Ascending aorta (tissue), 2 donors: ENCODE measurements at regions not wholly inside any gene's neighbourhood (a gene's known extent, or its start where the extent isn't known, plus 50 kb on each side); places are given as distances from the start of the nearest gene placed in this dataset.

Source experiments
- DNase-seq, 2 donors: peaks; one replicate each; pipeline ENCODE4 v3.0.0-alpha.2; 2019; ENCODE audit warnings: low spot score in 2 of 2
- H3K27ac ChIP-seq, 2 donors: fragments of 200-600 bp; sonication (generic); one replicate each; pipeline ENCODE4 v1.5.1; 2016 to 2017; ENCODE audit warnings: mild to moderate bottlenecking in 1 of 2
- H3K27me3 ChIP-seq: fragments of 200-600 bp; sonication (generic); one replicate; pipeline ENCODE4 v1.5.1; 2017
- H3K36me3 ChIP-seq, 2 donors: fragments of 200-600 bp; sonication (generic); one replicate each; pipeline ENCODE4 v1.5.1; 2016
- H3K4me1 ChIP-seq, 2 donors: fragments of 200-600 bp; sonication (generic); one replicate each; pipeline ENCODE4 v1.5.1; 2016 to 2017; ENCODE audit warnings: mild to moderate bottlenecking in 1 of 2
- H3K4me3 ChIP-seq, 2 donors: fragments of 200-600 bp; sonication (generic); one replicate each; pipeline ENCODE4 v1.5.1; 2016 to 2017; ENCODE audit warnings: mild to moderate bottlenecking in 1 of 2
- H3K9me3 ChIP-seq, 2 donors: fragments of 200-600 bp; sonication (generic); one replicate each; pipeline ENCODE4 v1.5.1; 2016
- intact Hi-C: fragments of 100-400 bp; cut with DNase I; formaldehyde crosslinking; loops from one replicate; pipeline ENCODE4 v1.15.1; 2023
- TF ChIP-seq, protein P1 (sequence below), 3 experiments: fragments of 200-600 bp in 2 of 3; fragments of 450-650 bp in 1 of 3; sonication (generic) in 2 of 3; IDR thresholded peaks; one replicate each; pipeline ENCODE4 v1.5.1; 2016 to 2019; ENCODE audit warnings: antibody characterized with exemption in 3 of 3, mild to moderate bottlenecking in 1 of 3, moderate library complexity in 1 of 3

DNA sequence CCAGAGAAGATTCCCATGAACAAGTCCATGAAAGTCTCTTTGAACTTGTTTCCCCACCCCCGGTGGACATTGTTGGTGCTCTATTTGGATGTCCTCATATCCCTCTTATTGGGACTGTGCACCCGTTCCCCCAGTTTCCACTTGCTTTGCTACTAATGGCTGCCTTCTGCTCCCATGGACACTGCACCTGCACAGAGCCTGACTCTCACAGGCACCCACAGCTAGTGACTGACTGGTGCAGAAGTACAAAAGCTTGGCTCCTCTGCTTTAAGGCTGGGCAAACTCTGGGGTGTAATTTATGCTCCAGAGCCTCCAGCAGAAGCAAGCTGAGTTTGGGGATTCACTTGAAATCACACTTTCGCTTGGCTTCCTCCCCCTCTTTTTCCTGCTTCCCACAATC lies 239.9 kb upstream of the BTBD3 start:
- TF ChIP-seq, protein P1, sequence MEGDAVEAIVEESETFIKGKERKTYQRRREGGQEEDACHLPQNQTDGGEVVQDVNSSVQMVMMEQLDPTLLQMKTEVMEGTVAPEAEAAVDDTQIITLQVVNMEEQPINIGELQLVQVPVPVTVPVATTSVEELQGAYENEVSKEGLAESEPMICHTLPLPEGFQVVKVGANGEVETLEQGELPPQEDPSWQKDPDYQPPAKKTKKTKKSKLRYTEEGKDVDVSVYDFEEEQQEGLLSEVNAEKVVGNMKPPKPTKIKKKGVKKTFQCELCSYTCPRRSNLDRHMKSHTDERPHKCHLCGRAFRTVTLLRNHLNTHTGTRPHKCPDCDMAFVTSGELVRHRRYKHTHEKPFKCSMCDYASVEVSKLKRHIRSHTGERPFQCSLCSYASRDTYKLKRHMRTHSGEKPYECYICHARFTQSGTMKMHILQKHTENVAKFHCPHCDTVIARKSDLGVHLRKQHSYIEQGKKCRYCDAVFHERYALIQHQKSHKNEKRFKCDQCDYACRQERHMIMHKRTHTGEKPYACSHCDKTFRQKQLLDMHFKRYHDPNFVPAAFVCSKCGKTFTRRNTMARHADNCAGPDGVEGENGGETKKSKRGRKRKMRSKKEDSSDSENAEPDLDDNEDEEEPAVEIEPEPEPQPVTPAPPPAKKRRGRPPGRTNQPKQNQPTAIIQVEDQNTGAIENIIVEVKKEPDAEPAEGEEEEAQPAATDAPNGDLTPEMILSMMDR (IDR thresholded peaks at IDR 0.05): no peak

DNA sequence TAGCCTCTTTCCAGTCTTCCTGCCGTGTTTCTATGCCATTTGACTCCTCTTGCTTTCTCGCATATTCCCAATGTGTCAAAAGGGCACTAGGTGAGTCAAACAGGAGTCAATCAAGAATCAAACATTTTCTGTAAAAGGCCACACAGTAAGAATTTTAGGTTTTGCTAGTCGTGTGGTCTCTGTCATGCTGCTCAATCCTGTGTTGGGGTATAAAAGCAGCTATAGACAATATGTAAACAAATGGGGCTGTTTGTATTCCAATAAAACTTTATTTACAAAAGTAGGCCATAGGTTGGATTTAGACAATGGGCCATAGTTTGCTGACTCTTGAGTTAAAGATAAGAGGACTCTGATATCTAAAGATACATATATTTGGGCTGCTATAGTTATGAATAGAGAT lies 235.4 kb upstream of the BTBD3 start:
- TF ChIP-seq, protein P1 (IDR thresholded peaks at IDR 0.05): no peak
- no peaks in the 10 kb centered on the region for H3K4me1 ChIP-seq
- intact Hi-C loops: no loop called here
- no peaks in the 10 kb centered on the region for H3K36me3 ChIP-seq
- no peaks in the 10 kb centered on the region for H3K9me3 ChIP-seq
- no peak overlapping the region for H3K27ac ChIP-seq
- H3K4me3 ChIP-seq: no peak overlapping the region
- DNase-seq: no peak
- no peaks in the 10 kb centered on the region for H3K27me3 ChIP-seq

More for the DNA sequence above, 239.9 kb upstream of the BTBD3 start:
- H3K4me1 ChIP-seq: no peaks in the 10 kb centered on the region
- no peaks in the 10 kb centered on the region for H3K9me3 ChIP-seq
- no peaks in the 10 kb centered on the region for H3K27me3 ChIP-seq
- no peak overlapping the region for H3K4me3 ChIP-seq
- H3K36me3 ChIP-seq: no peaks in the 10 kb centered on the region
- intact Hi-C loops: no loop called here
- H3K27ac ChIP-seq: no peak overlapping the region
- DNase-seq: no peak

DNA sequence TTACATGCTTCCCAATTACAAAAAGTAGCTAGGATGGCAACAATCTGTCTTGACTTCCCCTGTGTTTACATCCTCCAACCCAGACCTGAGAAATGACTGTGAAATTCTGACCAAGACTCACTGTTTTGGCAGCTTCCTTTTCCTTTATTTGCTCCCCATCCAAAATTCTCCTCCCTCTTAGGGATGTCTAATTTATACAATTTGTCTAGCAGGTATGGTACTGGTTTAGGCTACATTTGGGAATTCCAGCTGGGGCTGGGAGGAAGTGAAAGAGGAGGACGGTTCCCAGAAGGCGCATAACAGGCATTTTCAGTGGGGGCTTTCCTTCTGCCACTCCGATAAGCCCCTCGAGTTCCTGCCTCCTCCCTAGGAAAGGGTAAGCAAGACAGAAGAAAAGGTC lies 231.5 kb upstream of the BTBD3 start:
- TF ChIP-seq, protein P1 (IDR thresholded peaks at IDR 0.05): no peak
- Histone ChIP-seq H3K36me3 (no peaks in the 10 kb centered on the region), H3K4me1 (no peaks in the 10 kb centered on the region), H3K27ac (no peak overlapping the region), H3K4me3 (no peak overlapping the region), H3K27me3 (no peaks in the 10 kb centered on the region), H3K9me3 (no peaks in the 10 kb centered on the region)
- no peak for DNase-seq
- intact Hi-C loops: no loop called here

DNA sequence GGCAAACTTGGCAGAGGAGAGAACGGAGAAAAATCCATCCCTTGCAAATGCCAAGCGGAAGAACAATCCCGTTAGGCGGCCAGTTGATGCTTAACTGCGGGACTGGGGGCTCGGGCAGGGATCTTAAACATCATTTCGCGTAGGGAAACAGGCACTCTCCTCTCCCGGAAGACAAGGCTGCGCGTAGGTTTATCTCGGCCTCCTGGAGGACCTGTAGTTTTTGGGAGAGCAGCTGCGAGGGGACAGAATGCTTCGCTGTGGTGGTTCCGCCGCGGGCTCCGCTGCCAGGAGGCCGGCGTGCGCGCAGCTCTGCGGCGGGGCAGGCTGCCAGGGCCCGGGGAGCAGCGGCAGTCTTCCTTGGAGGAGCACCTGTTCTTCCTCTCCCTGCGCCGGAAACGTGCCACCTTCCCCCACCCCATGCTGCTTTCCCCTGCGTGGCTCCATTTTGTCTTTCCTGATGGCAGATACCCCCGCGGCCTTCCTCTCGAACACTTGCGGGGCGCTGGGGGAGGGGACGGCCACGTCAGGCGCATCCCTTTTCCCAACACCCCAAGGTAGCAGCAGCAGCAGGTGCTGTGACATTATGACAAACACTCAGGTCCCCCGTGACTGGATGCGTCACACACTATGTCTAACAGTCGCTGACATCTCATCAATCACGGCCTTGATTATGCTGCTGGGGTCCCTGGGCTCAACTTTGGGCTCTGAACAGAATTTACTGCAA lies 230.7 kb upstream of the BTBD3 start:
- peak overlapping the region; percentile 38 to 48 for H3K4me3 ChIP-seq
- no peak for DNase-seq
- no peaks in the 10 kb centered on the region for H3K9me3 ChIP-seq
- H3K27ac ChIP-seq: no peak overlapping the region
- no peaks in the 10 kb centered on the region for H3K27me3 ChIP-seq
- intact Hi-C loops: no loop called here
- no peaks in the 10 kb centered on the region for H3K36me3 ChIP-seq
- TF ChIP-seq, protein P1 (IDR thresholded peaks at IDR 0.05): no peak
- H3K4me1 ChIP-seq: no peaks in the 10 kb centered on the region

DNA sequence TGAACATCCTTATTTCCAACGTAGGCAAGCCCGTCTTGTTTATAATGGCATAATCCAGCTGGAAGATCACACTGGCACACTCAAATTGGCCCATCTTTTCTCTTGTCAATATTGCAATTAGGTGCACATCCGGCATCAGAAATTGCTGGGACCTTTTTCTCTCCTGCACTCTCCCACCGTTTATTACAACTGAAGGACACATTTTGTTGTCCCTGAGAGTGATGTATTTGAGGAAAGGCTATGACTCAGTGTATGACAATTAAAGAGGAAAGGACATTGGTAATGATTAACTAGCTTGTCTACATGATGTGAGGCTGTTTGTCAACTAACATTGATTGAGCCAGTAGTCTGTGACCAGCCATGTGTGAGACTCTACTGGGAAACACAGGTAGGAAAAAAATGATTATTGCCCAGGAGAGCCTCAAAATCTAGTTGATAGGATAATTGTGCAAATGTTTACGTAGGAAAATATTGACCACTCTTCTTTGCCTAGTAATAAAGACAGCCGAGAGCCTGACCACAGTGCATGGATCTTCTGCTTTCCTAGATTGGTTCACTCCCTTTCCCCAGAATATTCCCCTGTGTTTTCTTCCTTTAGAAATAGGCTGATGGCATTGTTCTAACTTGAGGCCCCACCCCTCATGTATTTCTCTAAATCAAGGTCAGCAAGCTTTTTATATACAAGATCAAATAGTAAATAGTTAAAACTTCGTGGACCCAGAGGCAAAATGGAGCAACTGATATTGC lies 230.0 kb upstream of the BTBD3 start:
- H3K27ac ChIP-seq: no peak overlapping the region
- H3K27me3 ChIP-seq: no peaks in the 10 kb centered on the region
- H3K4me3 ChIP-seq: no peak overlapping the region
- intact Hi-C loops: no loop called here
- H3K4me1 ChIP-seq: no peaks in the 10 kb centered on the region
- DNase-seq: no peak
- no peaks in the 10 kb centered on the region for H3K9me3 ChIP-seq
- TF ChIP-seq, protein P1 (IDR thresholded peaks at IDR 0.05): no peak
- no peaks in the 10 kb centered on the region for H3K36me3 ChIP-seq
